Esophagus muscularis mucosa (tissue), 4 donors: ENCODE measurements at regions not wholly inside any gene's neighbourhood (a gene's known extent, or its start where the extent isn't known, plus 50 kb on each side); places are given as distances from the start of the nearest gene placed in this dataset.
"Not testable (repeated sequence)": the region's sequence is repeated elsewhere in the genome, so short reads cannot be mapped to it uniquely, and the experiment has no call there.

Experiments
- DNase-seq: peaks from one replicate; pipeline ENCODE4 v3.0.0-alpha.2; 2017; ENCODE audit errors: extremely low spot score
- H3K27ac ChIP-seq, 4 donors: fragments of 200-600 bp; sonication (generic); replicated peaks in 1 of 4; 1 replicate in 3 of 4; 2 replicates in 1 of 4; pipeline ENCODE4 v1.5.1; 2016 to 2019; ENCODE audit warnings: mild to moderate bottlenecking in 1 of 4
- H3K27me3 ChIP-seq, 4 donors: fragments of 200-600 bp; sonication (generic); one replicate each; pipeline versions ENCODE4 v1.5.1 to v1.6.0; 2016 to 2019
- H3K36me3 ChIP-seq, 4 donors: fragments of 200-600 bp; sonication (generic); one replicate each; pipeline ENCODE4 v1.5.1; 2016 to 2019
- H3K4me1 ChIP-seq, 4 donors: fragments of 200-600 bp; sonication (generic); one replicate each; pipeline ENCODE4 v1.5.1; 2016 to 2019
- H3K4me3 ChIP-seq, 4 donors: fragments of 200-600 bp; sonication (generic); 1 replicate in 2 of 4; 2 replicates in 2 of 4; pipeline ENCODE4 v1.5.1; 2016 to 2019; ENCODE audit warnings: mild to moderate bottlenecking in 4 of 4, moderate library complexity in 1 of 4
- H3K9me3 ChIP-seq, 4 donors: fragments of 200-600 bp; sonication (generic); 1 replicate in 3 of 4; 2 replicates in 1 of 4; pipeline ENCODE4 v1.5.1; 2016 to 2019
- EP300 ChIP-seq: sonication (generic); formaldehyde crosslinking; IDR thresholded peaks from one replicate; pipeline ENCODE4 v1.6.1; 2017; ENCODE audit warnings: antibody characterized with exemption
- POLR2A ChIP-seq: fragments of 450-650 bp; IDR thresholded peaks from one replicate; pipeline ENCODE4 v1.6.1; 2017; ENCODE audit warnings: antibody characterized with exemption, moderate library complexity, mild to moderate bottlenecking, low read depth
- POLR2AphosphoS5 ChIP-seq, 2 donors: sonication (generic); formaldehyde crosslinking; IDR thresholded peaks; one replicate each; pipeline ENCODE4 v1.6.1; 2017; ENCODE audit warnings: antibody characterized with exemption in 2 of 2
- WGBS: methylation state at CpG from one replicate; pipeline ENCODE4 v1.1.5; 2018; 5-methylcytosine and 5-hydroxymethylcytosine counted together
- intact Hi-C: fragments of 100-400 bp; cut with DNase I; formaldehyde crosslinking; loops from one replicate; pipeline ENCODE4 v1.15.1; 2023
- TF ChIP-seq, protein P1 (sequence below), 3 experiments: fragments of 200-600 bp in 2 of 3; fragments of 450-650 bp in 1 of 3; sonication (generic) in 2 of 3; IDR thresholded peaks; one replicate each; pipeline ENCODE4 v1.5.1; 2017 to 2019; ENCODE audit warnings: antibody characterized with exemption in 3 of 3, mild to moderate bottlenecking in 2 of 3, moderate library complexity in 1 of 3

DNA sequence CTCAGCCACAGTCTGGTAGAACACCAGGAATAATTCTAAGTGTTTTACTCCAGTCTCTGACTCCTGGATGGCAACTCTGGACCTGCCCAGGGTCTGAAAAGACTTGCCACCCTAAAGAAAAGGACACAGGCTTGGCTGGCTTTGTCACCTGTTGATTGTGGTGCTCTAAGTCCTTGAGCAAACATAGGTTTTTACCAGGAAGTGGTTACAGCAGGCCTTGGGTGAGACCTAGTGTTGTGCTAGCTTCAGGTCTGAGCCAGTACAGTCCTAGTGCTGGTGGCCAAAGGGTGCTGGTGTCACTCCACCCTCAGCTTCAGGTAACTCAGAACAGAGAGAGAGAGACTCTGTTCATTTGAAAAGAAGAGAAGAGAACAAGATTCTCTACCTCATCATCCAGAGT lies 1239.4 kb upstream of the CRIM1 start:
- Histone ChIP-seq H3K4me3 (no peak overlapping the region), H3K36me3 (no peaks in the 10 kb centered on the region), H3K9me3 (no peaks in the 10 kb centered on the region), H3K27me3 (no peaks in the 10 kb centered on the region), H3K4me1 (no peaks in the 10 kb centered on the region), H3K27ac (no peak overlapping the region)
- no peak for DNase-seq
- intact Hi-C loops, result no loop called here
- TF ChIP-seq EP300 (no peak), POLR2A (no peak), POLR2AphosphoS5 (IDR thresholded peaks at IDR 0.05) (no peak)
- TF ChIP-seq, protein P1, sequence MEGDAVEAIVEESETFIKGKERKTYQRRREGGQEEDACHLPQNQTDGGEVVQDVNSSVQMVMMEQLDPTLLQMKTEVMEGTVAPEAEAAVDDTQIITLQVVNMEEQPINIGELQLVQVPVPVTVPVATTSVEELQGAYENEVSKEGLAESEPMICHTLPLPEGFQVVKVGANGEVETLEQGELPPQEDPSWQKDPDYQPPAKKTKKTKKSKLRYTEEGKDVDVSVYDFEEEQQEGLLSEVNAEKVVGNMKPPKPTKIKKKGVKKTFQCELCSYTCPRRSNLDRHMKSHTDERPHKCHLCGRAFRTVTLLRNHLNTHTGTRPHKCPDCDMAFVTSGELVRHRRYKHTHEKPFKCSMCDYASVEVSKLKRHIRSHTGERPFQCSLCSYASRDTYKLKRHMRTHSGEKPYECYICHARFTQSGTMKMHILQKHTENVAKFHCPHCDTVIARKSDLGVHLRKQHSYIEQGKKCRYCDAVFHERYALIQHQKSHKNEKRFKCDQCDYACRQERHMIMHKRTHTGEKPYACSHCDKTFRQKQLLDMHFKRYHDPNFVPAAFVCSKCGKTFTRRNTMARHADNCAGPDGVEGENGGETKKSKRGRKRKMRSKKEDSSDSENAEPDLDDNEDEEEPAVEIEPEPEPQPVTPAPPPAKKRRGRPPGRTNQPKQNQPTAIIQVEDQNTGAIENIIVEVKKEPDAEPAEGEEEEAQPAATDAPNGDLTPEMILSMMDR (IDR thresholded peaks at IDR 0.05), result no peak

DNA sequence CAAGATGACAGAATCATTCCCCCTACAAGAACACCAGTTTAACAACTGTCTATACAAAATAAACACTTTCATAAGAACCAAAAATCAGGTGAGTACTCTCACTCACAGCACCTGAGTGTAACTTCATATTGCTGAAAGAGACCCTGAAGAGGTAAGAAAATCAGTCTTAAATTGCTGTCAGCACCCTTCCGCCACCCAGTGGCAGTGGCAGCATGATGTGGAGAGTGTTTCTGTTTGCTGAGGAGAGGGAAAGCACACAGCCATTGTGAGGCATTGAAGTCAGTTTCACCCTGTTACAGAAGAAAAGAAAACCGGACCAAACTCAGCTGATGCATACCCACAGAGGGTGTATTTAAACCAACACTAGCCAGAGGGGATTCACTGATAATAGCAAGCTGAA lies 1240.8 kb upstream of the CRIM1 start:
- 63% methylated on average over 2 of the region's 2 CpGs for WGBS
- DNase-seq, result no peak
- Histone ChIP-seq H3K36me3 (no peaks in the 10 kb centered on the region), H3K27ac (no peak overlapping the region), H3K9me3 (no peaks in the 10 kb centered on the region), H3K4me1 (no peaks in the 10 kb centered on the region), H3K4me3 (no peak overlapping the region), H3K27me3 (no peaks in the 10 kb centered on the region)
- TF ChIP-seq EP300, result no peak
- TF ChIP-seq, protein P1 (IDR thresholded peaks at IDR 0.05), result no peak
- TF ChIP-seq POLR2A, result no peak
- TF ChIP-seq POLR2AphosphoS5 (IDR thresholded peaks at IDR 0.05), result no peak
- intact Hi-C loops, result no loop called here

DNA sequence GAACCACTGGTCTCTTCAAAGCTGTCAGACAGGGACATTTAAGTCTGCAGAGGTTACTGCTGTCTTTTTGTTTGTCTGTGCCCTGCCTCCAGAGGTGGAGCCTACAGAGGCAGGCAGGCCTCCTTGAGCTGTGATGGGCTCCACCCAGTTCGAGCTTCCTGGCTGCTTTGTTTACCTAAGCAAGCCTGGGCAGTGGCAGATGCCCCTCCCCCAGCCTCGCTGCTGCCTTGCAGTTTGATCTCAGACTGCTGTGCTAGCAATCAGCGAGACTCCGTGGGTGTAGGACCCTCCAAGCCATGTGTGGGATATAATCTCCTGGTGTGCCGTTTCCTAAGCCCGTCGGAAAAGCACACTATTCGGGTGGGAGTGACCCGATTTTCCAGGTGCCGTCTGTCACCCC lies 1243.2 kb upstream of the CRIM1 start:
- H3K27me3 ChIP-seq, intact Hi-C loops, H3K4me1 ChIP-seq, H3K4me3 ChIP-seq, H3K9me3 ChIP-seq, H3K27ac ChIP-seq, DNase-seq, H3K36me3 ChIP-seq: not testable (repeated sequence)
- WGBS, result 90% methylated on average over 4 of the region's 10 CpGs

DNA sequence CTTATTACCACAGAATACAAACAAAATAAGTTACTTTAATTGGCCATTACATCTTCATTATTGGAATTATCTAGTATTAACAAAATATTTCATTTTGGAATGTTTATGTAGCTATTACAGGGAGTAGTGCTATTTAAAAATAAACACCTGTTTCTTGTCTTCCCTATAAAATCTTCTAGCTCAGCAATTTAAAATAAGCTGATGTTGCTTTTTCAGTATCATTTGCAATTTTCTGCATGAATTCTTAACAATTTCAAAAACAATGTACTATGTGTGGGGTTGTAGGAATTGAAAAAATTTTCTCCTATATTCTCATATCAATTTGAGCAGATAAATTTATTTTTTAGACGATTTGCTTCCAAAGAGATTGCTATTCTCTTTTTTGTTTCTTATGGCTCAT lies 1251.3 kb upstream of the CRIM1 start:
- WGBS, result 90% methylated on average over 1 of the region's 1 CpG
- TF ChIP-seq, protein P1 (IDR thresholded peaks at IDR 0.05), result no peak
- TF ChIP-seq POLR2A, result no peak
- TF ChIP-seq POLR2AphosphoS5 (IDR thresholded peaks at IDR 0.05), result no peak
- no peak for TF ChIP-seq EP300
- intact Hi-C loops, result no loop called here
- H3K4me1 ChIP-seq, result no peaks in the 10 kb centered on the region
- H3K4me3 ChIP-seq, result no peak overlapping the region
- no peak for DNase-seq
- no peak overlapping the region for H3K27ac ChIP-seq
- no peaks in the 10 kb centered on the region for H3K27me3 ChIP-seq
- peaks cover 0 to 5% (median 0%) of the 10 kb centered on the region in 4 donors for H3K9me3 ChIP-seq
- H3K36me3 ChIP-seq, result no peaks in the 10 kb centered on the region

DNA sequence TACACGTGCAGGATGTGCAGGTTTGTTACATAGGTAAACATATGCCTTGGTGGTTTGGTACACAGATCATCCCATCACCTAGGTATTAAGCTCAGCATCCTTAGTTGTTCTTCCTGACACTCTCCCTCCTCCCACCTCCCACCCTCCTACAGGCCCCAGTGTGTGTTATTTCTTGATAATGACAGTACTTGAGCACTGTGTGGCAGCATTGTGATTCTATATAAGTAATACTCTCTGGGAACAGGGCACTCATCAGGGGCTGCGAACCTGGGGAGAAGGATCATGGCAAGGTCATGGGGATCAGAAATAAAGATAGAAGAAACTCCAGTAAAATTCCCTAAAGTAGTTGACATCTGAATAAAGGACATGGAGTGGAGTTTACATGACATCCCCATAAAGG lies 1256.2 kb upstream of the CRIM1 start:
- intact Hi-C loops, result no loop called here
- no peaks in the 10 kb centered on the region for H3K36me3 ChIP-seq
- H3K27ac ChIP-seq, result no peak overlapping the region
- no peak overlapping the region for H3K4me3 ChIP-seq
- TF ChIP-seq POLR2AphosphoS5 (IDR thresholded peaks at IDR 0.05) (no peak), POLR2A (no peak), EP300 (no peak)
- no peaks in the 10 kb centered on the region for H3K4me1 ChIP-seq
- H3K9me3 ChIP-seq, result peaks cover 0 to 5% (median 0%) of the 10 kb centered on the region in 4 donors
- no peaks in the 10 kb centered on the region for H3K27me3 ChIP-seq
- WGBS, result 78% methylated on average over 2 of the region's 2 CpGs
- DNase-seq, result no peak

DNA sequence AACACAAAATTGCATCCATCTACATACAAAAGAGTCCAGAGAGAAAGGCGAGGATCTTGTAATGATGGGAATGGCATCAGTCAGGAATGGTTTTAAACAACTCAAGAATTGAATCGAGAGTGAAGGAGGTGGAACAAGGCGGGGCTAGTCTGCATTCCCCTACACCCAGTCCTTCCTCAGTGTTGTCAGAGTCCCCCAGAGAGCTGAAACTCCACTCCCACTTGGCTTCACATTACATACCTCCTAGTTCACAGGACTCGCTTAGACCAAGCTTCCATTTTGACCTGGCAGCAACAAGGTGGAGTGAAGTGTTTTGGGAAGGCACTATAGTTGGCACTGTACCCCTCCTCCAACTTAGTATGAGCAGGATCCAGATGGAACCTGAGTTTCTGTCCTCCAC lies 1273.5 kb upstream of the CRIM1 start:
- Histone ChIP-seq H3K9me3 (no peaks in the 10 kb centered on the region), H3K4me3 (no peak overlapping the region), H3K27me3 (no peaks in the 10 kb centered on the region), H3K4me1 (no peaks in the 10 kb centered on the region), H3K36me3 (no peaks in the 10 kb centered on the region), H3K27ac (no peak overlapping the region)
- intact Hi-C loops, result no loop called here
- 82% methylated on average over 4 of the region's 4 CpGs for WGBS
- TF ChIP-seq, protein P1 (IDR thresholded peaks at IDR 0.05), result no peak
- TF ChIP-seq POLR2A, result no peak
- no peak for TF ChIP-seq EP300
- no peak for TF ChIP-seq POLR2AphosphoS5 (IDR thresholded peaks at IDR 0.05)
- no peak for DNase-seq
